CD14-positive monocyte (primary cell): ENCODE measurements at regions not wholly inside any gene's neighbourhood (a gene's known extent, or its start where the extent isn't known, plus 50 kb on each side); places are given as distances from the start of the nearest gene placed in this dataset.

Experiments used
- DNase-seq, 3 donors: peaks; one replicate each; pipeline ENCODE4 v3.0.0-alpha.2; 2011 to 2022
- H2AFZ ChIP-seq: 2 replicates; pipeline ENCODE4 v1.6.0; 2012; ENCODE audit warnings: mild to moderate bottlenecking, low read depth, low read length, inconsistent platforms; ENCODE audit not compliant: insufficient read depth, poor library complexity, severe bottlenecking
- H3K27ac ChIP-seq, 2 donors: 1 replicate in 1 of 2; 2 replicates in 1 of 2; pipeline ENCODE4 v1.5.1; 2012 to 2013; ENCODE audit warnings: low read length in 2 of 2, control low read depth in 1 of 2, inconsistent platforms in 1 of 2, low read depth in 1 of 2, mild to moderate bottlenecking in 1 of 2
- H3K27me3 ChIP-seq, 2 donors: one replicate each; pipeline versions ENCODE4 v1.6.0 to v1.6.1; 2011 to 2013; ENCODE audit warnings: low read length in 2 of 2; ENCODE audit not compliant: control insufficient read depth in 2 of 2, insufficient read depth in 2 of 2
- H3K36me3 ChIP-seq, 2 donors: replicated peaks in 1 of 2; 1 replicate in 1 of 2; 2 replicates in 1 of 2; pipeline versions ENCODE4 v1.5.1 to v1.6.1; 2012 to 2013; ENCODE audit warnings: low read length in 2 of 2, control low read depth in 1 of 2, inconsistent platforms in 1 of 2, mild to moderate bottlenecking in 1 of 2; ENCODE audit not compliant: insufficient read depth in 2 of 2, control insufficient read depth in 1 of 2
- H3K4me1 ChIP-seq, 2 donors: 1 replicate in 1 of 2; 2 replicates in 1 of 2; pipeline versions ENCODE4 v1.5.1 to v1.6.1; 2012 to 2013; ENCODE audit warnings: low read length in 2 of 2, control low read depth in 1 of 2, inconsistent platforms in 1 of 2, mild to moderate bottlenecking in 1 of 2, moderate library complexity in 1 of 2; ENCODE audit not compliant: insufficient read depth in 2 of 2, control insufficient read depth in 1 of 2
- H3K4me2 ChIP-seq: replicated peaks from 2 replicates; pipeline ENCODE3; 2012; ENCODE audit warnings: low read length, moderate library complexity, mild to moderate bottlenecking; ENCODE audit not compliant: poor library complexity, severe bottlenecking; ENCODE audit errors: extremely low read depth
- H3K4me3 ChIP-seq, 3 experiments: fragments of 200-600 bp in 1 of 3; sonication (generic) in 1 of 3; replicated peaks in 1 of 3; 1 replicate in 2 of 3; 2 replicates in 1 of 3; pipeline ENCODE4 v1.5.1; 2011 to 2013; ENCODE audit warnings: low read length in 3 of 3, mild to moderate bottlenecking in 3 of 3, control low read depth in 2 of 3, low read depth in 2 of 3, inconsistent platforms in 1 of 3, moderate library complexity in 1 of 3
- H3K79me2 ChIP-seq: 2 replicates; pipeline ENCODE4 v1.6.0; 2012; ENCODE audit warnings: mild to moderate bottlenecking, control low read depth, inconsistent platforms, low read length, moderate library complexity; ENCODE audit not compliant: insufficient read depth
- H3K9ac ChIP-seq: 2 replicates; pipeline ENCODE4 v1.6.0; 2017; ENCODE audit warnings: low read length, mild to moderate bottlenecking; ENCODE audit not compliant: insufficient read depth, poor library complexity, severe bottlenecking
- H3K9me3 ChIP-seq, 2 donors: replicated peaks in 1 of 2; 1 replicate in 1 of 2; 2 replicates in 1 of 2; pipeline versions ENCODE4 v1.5.1 to v1.6.1; 2012 to 2013; ENCODE audit warnings: low read length in 2 of 2, control low read depth in 1 of 2; ENCODE audit not compliant: control insufficient read depth in 1 of 2, insufficient read depth in 1 of 2
- H4K20me1 ChIP-seq: 2 replicates; pipeline ENCODE4 v1.6.0; 2012; ENCODE audit warnings: mild to moderate bottlenecking, low read length, control low read depth, moderate library complexity; ENCODE audit not compliant: insufficient read depth
- H3K27ac Mint-ChIP-seq, 7 donors: one replicate each; pipeline ENCODE4 v1.8.0; 2020; ENCODE audit warnings: mild to moderate bottlenecking in 7 of 7, mixed read lengths in 7 of 7, moderate library complexity in 6 of 7, inconsistent platforms in 2 of 7
- H3K27me3 Mint-ChIP-seq, 3 donors: one replicate each; pipeline ENCODE4 v1.8.0; 2021 to 2022; ENCODE audit warnings: low read depth in 3 of 3, mild to moderate bottlenecking in 3 of 3, mixed read lengths in 3 of 3, moderate library complexity in 3 of 3, inconsistent platforms in 1 of 3
- H3K36me3 Mint-ChIP-seq, 2 donors: one replicate each; pipeline ENCODE4 v1.8.0; 2020; ENCODE audit warnings: mixed read lengths in 2 of 2, inconsistent platforms in 1 of 2, mild to moderate bottlenecking in 1 of 2
- H3K4me1 Mint-ChIP-seq: one replicate; pipeline ENCODE4 v1.8.0; 2020; ENCODE audit warnings: mild to moderate bottlenecking, mixed read lengths
- H3K4me3 Mint-ChIP-seq, 2 donors: one replicate each; pipeline ENCODE4 v1.8.0; 2020; ENCODE audit warnings: mild to moderate bottlenecking in 2 of 2, mixed read lengths in 2 of 2, moderate library complexity in 1 of 2
- H3K9me3 Mint-ChIP-seq, 7 donors: one replicate each; pipeline ENCODE4 v1.8.0; 2020 to 2022; ENCODE audit warnings: mixed read lengths in 7 of 7, mild to moderate bottlenecking in 6 of 7, moderate library complexity in 6 of 7, inconsistent platforms in 2 of 7
- CTCF ChIP-seq: fragments of 200-600 bp; IDR thresholded peaks from one replicate; pipeline ENCODE4 v1.8.0; 2022; ENCODE audit warnings: antibody characterized with exemption, mild to moderate bottlenecking
- WGBS: methylation state at CpG from one replicate; pipeline ENCODE4 v1.1.5; 2013; ENCODE audit warnings: missing lambda C conversion rate; ENCODE audit not compliant: insufficient coverage; 5-methylcytosine and 5-hydroxymethylcytosine counted together
- intact Hi-C, 2 donors: fragments of 100-400 bp; cut with micrococcal nuclease; formaldehyde crosslinking; loops; one replicate each; pipeline versions ENCODE4 v1.15.0 to v1.15.1; 2023

- intact Hi-C loops, result no loop called here
- no peak for DNase-seq
- H3K4me3 Mint-ChIP-seq, result no peak overlapping the region
- Histone ChIP-seq H3K4me3 (no peak overlapping the region), H3K9me3 (no peaks in the 10 kb centered on the region), H3K4me2 (no peak overlapping the region), H2AFZ (no peak overlapping the region), H3K9ac (no peak overlapping the region), H3K27ac (no peak overlapping the region), H3K79me2 (no peaks in the 10 kb centered on the region), H3K27me3 (no peaks in the 10 kb centered on the region), H3K4me1 (no peaks in the 10 kb centered on the region), H4K20me1 (no peaks in the 10 kb centered on the region), H3K36me3 (no peaks in the 10 kb centered on the region)
- no peaks in the 10 kb centered on the region for H3K36me3 Mint-ChIP-seq
- H3K27ac Mint-ChIP-seq, result no peak overlapping the region
- H3K27me3 Mint-ChIP-seq, result no peaks in the 10 kb centered on the region
- H3K4me1 Mint-ChIP-seq, result no peaks in the 10 kb centered on the region
- 97% methylated on average over 8 of the region's 11 CpGs for WGBS
- TF ChIP-seq CTCF, result no peak
- H3K9me3 Mint-ChIP-seq, result peaks cover 0 to 6% (median 0%) of the 10 kb centered on the region in 7 donors
Observed at GRCh38 chr15:60076582-60077276, 72.6 kb downstream of the FOXB1 start.

DNA sequence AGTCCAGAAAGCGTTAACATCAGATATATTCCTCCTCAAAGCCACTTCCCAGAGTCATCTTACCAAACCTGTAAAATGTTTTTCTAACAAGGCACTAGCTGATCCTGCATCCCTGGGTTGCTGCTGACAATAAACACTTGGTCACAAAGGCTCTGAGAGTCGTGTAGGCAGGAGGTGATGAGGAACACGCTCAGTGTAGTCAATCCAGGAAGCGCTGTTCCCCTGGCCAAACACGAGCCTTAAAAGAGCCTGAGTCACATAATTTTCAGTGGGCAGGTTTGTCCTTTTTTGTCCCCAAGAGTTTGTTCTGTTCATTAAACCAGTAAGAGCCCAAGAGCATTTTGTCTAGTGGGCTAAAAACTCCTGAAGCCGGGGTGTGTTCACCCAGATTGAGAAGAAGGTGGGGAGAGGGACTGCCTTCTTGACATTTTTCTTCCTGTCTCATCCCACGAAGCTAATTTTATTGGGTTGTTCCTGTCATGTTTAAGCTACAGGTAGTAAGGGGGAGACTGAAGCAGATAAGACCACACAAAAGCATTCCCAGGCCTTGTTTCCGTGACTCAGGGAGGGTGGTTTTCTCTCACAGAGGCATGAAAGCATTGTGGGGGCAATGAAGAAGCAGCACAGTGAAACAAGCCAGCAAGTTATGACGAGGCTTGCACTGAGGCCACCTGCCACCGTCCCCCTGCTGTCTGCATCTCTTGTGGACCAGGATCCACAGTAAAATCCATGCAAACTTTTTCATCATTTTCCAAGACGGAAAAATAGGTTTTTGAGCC lies 73.7 kb downstream of the FOXB1 start:
- DNase-seq, result no peak
- H4K20me1 ChIP-seq, result no peaks in the 10 kb centered on the region
- no peak for TF ChIP-seq CTCF
- H3K4me1 ChIP-seq, result no peaks in the 10 kb centered on the region
- no peak overlapping the region for H3K4me3 ChIP-seq
- H3K27me3 Mint-ChIP-seq, result no peaks in the 10 kb centered on the region
- H3K4me2 ChIP-seq, result no peak overlapping the region
- intact Hi-C loops, result no loop called here
- peaks cover 0 to 6% (median 0%) of the 10 kb centered on the region in 7 donors for H3K9me3 Mint-ChIP-seq
- no peak overlapping the region for H3K27ac ChIP-seq
- no peaks in the 10 kb centered on the region for H3K79me2 ChIP-seq
- H3K27me3 ChIP-seq, result no peaks in the 10 kb centered on the region
- H3K9ac ChIP-seq, result no peak overlapping the region
- H2AFZ ChIP-seq, result no peak overlapping the region
- WGBS, result 65% methylated on average over 6 of the region's 11 CpGs
- H3K4me1 Mint-ChIP-seq, result no peaks in the 10 kb centered on the region
- H3K27ac Mint-ChIP-seq, result no peak overlapping the region
- H3K9me3 ChIP-seq, result no peaks in the 10 kb centered on the region
- no peak overlapping the region for H3K4me3 Mint-ChIP-seq
- H3K36me3 ChIP-seq, result no peaks in the 10 kb centered on the region
- H3K36me3 Mint-ChIP-seq, result no peaks in the 10 kb centered on the region
